Osteocyte (in vitro differentiated cells): ENCODE measurements at regions not wholly inside any gene's neighbourhood (a gene's known extent, or its start where the extent isn't known, plus 50 kb on each side); places are given as distances from the start of the nearest gene placed in this dataset.
"Not testable (repeated sequence)": the region's sequence is repeated elsewhere in the genome, so short reads cannot be mapped to it uniquely, and the experiment has no call there.

Experiments used
- DNase-seq: peaks from one replicate; pipeline ENCODE4 v3.0.0; 2021; ENCODE audit warnings: mixed read lengths; ENCODE audit not compliant: unreplicated experiment; ENCODE audit errors: extremely low spot score
- H3K27ac Mint-ChIP-seq: one replicate; pipeline ENCODE4 v1.8.0; 2021; ENCODE audit warnings: mild to moderate bottlenecking, mixed read lengths; ENCODE audit not compliant: unreplicated experiment
- H3K27me3 Mint-ChIP-seq: one replicate; pipeline ENCODE4 v1.8.0; 2021; ENCODE audit warnings: mixed read lengths; ENCODE audit not compliant: unreplicated experiment
- H3K36me3 Mint-ChIP-seq: one replicate; pipeline ENCODE4 v1.8.0; 2021; ENCODE audit warnings: mixed read lengths; ENCODE audit not compliant: unreplicated experiment
- H3K4me1 Mint-ChIP-seq: one replicate; pipeline ENCODE4 v1.8.0; 2021; ENCODE audit warnings: mixed read lengths; ENCODE audit not compliant: unreplicated experiment
- H3K4me3 Mint-ChIP-seq: one replicate; pipeline ENCODE4 v1.8.0; 2021; ENCODE audit warnings: mild to moderate bottlenecking, moderate library complexity, mixed read lengths; ENCODE audit not compliant: unreplicated experiment
- H3K9me3 Mint-ChIP-seq: one replicate; pipeline ENCODE4 v1.8.0; 2021; ENCODE audit warnings: mixed read lengths; ENCODE audit not compliant: unreplicated experiment
- TF ChIP-seq, protein P1 (sequence below): fragments of 200-600 bp; sonication (generic); IDR thresholded peaks from 2 replicates; pipeline ENCODE4 v1.5.0; 2021; ENCODE audit warnings: antibody characterized with exemption, mild to moderate bottlenecking, moderate library complexity

DNA sequence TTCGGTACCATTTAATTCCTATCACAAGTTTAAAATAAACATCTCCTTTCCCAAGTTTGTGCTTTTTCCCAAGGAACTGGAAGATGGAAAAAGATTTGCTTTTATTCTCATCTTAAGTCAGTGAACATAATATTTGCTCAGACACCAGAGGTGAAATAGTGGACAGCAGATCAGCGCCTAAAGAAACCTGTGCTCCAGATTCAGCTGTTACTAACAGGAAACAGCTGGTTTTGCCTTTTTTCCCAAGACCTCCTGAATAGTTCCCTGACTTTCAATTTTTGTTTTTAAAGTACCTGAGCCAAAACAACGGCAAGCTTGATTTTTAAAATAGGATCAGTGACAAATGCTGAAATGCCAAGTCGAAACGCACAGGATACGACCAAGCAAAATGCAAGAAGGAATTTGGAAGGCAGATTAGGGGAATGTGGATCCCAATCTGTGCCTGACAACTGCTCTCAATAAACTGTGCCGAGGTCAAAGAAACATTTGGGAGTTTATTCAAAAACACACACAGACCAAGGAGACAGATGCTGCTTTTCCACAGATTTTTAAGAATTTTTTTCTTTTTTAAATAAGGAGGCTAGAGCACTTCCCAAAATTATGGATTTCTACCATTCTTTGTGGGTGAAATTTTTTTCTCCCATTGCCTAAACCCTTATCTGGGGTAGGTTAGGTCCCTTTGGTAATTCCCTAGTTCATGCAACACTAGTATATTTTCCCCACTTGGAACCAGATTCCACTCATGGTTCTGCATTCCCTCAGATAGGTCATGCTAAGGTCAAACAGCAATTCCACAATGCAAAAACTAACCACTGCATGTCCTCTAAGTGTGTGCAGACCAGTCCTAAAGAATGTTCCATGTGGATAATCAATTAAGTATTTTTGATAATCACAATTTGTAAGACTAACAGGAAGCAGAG lies 121.5 kb upstream of the PDE1A start:
- Mint-ChIP-seq H3K27ac (peak overlapping the region; percentile 42), H3K4me3 (no peak overlapping the region), H3K27me3 (no peaks in the 10 kb centered on the region), H3K9me3 (no peaks in the 10 kb centered on the region), H3K36me3 (peaks cover 3% of the 10 kb centered on the region), H3K4me1 (peaks cover 11% of the 10 kb centered on the region)
- TF ChIP-seq, protein P1, sequence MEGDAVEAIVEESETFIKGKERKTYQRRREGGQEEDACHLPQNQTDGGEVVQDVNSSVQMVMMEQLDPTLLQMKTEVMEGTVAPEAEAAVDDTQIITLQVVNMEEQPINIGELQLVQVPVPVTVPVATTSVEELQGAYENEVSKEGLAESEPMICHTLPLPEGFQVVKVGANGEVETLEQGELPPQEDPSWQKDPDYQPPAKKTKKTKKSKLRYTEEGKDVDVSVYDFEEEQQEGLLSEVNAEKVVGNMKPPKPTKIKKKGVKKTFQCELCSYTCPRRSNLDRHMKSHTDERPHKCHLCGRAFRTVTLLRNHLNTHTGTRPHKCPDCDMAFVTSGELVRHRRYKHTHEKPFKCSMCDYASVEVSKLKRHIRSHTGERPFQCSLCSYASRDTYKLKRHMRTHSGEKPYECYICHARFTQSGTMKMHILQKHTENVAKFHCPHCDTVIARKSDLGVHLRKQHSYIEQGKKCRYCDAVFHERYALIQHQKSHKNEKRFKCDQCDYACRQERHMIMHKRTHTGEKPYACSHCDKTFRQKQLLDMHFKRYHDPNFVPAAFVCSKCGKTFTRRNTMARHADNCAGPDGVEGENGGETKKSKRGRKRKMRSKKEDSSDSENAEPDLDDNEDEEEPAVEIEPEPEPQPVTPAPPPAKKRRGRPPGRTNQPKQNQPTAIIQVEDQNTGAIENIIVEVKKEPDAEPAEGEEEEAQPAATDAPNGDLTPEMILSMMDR: no peak
- DNase-seq: no peak

DNA sequence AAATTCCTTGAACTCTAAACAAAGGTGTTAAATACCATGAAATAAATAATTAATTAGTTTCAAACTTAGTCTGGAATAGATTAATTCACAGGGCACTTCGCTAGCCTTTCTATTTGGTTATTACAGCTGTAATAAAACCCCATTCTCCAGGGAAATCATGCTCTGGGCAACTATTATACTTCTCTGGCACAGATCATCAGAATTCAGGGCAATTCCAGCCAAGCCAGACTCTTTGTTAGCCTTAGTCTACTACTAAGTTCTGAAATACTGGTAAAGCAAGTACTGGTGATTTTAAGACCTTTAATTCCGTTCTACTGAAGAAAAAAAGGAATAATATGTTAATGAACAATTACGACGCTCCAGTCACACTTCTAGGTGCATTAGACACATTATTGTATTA lies 123.4 kb upstream of the PDE1A start:
- H3K27ac Mint-ChIP-seq: no peak overlapping the region
- no peak overlapping the region for H3K4me3 Mint-ChIP-seq
- no peaks in the 10 kb centered on the region for H3K9me3 Mint-ChIP-seq
- H3K27me3 Mint-ChIP-seq: no peaks in the 10 kb centered on the region
- peaks cover 11% of the 10 kb centered on the region for H3K4me1 Mint-ChIP-seq
- TF ChIP-seq, protein P1: no peak
- no peak for DNase-seq
- peaks cover 3% of the 10 kb centered on the region for H3K36me3 Mint-ChIP-seq

DNA sequence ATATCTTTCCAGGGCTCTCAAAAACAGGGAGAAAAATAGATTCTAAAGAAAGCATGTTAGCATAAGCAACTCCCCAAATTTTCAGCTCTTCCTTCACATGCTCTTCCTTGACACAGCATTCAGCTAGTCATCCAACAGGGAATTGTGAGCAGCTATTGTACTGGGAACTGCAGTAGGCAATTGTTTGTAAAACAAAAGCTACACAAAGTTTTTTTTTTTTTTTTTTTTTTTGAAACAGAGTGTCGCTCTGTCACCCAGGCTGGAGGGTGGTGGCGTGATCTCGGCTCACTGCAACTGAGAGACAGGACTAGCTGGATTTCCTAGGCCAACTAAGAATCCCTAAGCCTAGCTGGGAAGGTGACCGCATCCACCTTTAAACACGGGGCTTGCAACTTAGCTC lies 125.4 kb upstream of the PDE1A start:
- not testable (repeated sequence) for H3K27me3 Mint-ChIP-seq, H3K27ac Mint-ChIP-seq, H3K4me3 Mint-ChIP-seq, H3K9me3 Mint-ChIP-seq, H3K36me3 Mint-ChIP-seq, DNase-seq
- H3K4me1 Mint-ChIP-seq: peaks cover 11% of the 10 kb centered on the region

DNA sequence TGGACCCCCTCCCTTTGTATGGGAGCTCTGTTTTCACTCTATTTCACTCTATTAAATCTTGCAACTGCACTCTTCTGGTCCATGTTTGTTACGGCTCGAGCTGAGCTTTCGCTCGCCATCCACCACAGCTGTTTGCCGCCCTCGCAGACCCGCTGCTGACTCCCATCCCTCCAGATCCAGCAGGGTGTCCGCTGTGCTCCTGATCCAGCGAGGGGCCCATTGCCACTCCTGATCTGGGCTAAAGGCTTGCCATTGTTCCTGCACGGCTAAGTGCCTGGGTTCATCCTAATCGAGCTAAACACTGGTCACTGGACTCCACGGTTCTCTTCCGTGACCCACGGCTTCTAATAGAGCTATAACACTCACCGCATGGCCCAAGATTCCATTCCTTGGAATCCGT lies 125.9 kb upstream of the PDE1A start:
- H3K4me3 Mint-ChIP-seq, DNase-seq, H3K9me3 Mint-ChIP-seq, H3K36me3 Mint-ChIP-seq, H3K27ac Mint-ChIP-seq, H3K27me3 Mint-ChIP-seq: not testable (repeated sequence)
- H3K4me1 Mint-ChIP-seq: peaks cover 10% of the 10 kb centered on the region

DNA sequence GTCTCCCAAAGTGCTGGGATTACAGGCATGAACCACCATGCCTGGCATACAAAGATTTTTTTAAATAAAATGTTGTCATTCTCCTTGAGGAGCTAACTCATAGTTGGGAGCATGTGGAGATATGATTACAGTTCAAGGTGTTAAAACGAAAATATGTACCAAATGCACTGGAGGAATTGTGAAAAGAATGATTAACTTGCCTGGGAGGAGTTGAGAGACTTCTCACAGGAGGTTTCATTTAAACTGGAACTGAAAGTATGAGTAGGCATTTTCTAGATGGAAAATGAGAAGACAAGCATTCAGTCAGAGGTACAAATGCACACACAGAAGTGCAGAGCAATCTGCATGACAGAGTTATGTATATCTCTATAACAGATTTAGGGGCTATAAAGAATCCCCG lies 126.6 kb upstream of the PDE1A start:
- TF ChIP-seq, protein P1: no peak
- Mint-ChIP-seq H3K9me3 (no peaks in the 10 kb centered on the region), H3K27me3 (no peaks in the 10 kb centered on the region), H3K36me3 (peaks cover 3% of the 10 kb centered on the region), H3K4me3 (no peak overlapping the region), H3K4me1 (peaks cover 4% of the 10 kb centered on the region), H3K27ac (no peak overlapping the region)
- DNase-seq: no peak

DNA sequence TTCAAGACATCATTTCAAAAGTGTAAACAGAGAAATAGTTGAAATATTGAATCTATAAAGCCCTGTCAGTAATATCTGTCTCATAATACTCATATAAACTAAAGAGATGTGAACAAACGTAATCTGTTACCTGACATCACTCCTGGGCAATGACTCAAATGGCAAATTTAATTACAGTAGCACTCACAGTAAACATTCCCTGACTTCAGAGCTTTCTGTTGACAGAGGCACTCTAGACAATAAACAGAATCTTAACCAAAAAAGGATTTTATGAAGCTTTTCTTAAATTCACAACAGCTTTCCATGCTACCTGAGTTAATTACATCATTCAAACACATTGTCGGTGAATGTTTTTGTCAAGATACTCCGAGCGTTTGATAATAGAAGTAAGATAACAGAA lies 128.1 kb upstream of the PDE1A start:
- Mint-ChIP-seq H3K4me1 (peaks cover 12% of the 10 kb centered on the region), H3K9me3 (no peaks in the 10 kb centered on the region), H3K36me3 (peaks cover 5% of the 10 kb centered on the region), H3K27ac (no peak overlapping the region), H3K4me3 (no peak overlapping the region), H3K27me3 (no peaks in the 10 kb centered on the region)
- DNase-seq: no peak
- TF ChIP-seq, protein P1: no peak
